ENCODE measurements at regions not wholly inside any gene's neighbourhood (a gene's known extent, or its start where the extent isn't known, plus 50 kb on each side); places are given as distances from the start of the nearest gene placed in this dataset.

- TF ChIP-seq GATA1 (IDR thresholded peaks at IDR 0.05; ENCODE audit: low read depth, low read length) (no peak), POLR2A (IDR thresholded peaks at IDR 0.05; ENCODE audit: low read length) (no peak)
- DNase-seq: no peak
These were observed 242.1 kb downstream of the KLF5 start for GRCh38 chr13:73300718-73301425.

DNA sequence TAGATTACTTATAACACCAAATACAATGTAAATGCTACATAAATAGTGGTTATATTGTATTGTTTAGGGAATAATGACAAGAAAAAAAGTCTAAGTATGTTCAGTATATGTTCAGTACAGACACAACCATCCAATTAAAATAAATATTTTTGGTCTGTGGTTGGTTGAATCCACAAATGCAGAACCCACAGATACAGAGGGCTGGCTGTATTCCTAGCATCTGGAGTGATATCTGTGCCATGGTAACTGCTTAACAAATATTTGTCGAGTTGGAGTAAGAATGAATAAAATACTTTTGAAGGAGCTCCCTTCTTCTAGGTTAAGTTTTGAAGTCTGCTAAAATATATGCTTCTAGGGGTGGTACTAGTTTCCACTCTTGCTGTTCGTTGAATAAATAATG, 241.0 kb downstream of the KLF5 start:
- DNase-seq: no peak
- TF ChIP-seq GATA1 (IDR thresholded peaks at IDR 0.05; ENCODE audit: low read depth, low read length): no peak
- no peak for TF ChIP-seq POLR2A (IDR thresholded peaks at IDR 0.05; ENCODE audit: low read length)

DNA sequence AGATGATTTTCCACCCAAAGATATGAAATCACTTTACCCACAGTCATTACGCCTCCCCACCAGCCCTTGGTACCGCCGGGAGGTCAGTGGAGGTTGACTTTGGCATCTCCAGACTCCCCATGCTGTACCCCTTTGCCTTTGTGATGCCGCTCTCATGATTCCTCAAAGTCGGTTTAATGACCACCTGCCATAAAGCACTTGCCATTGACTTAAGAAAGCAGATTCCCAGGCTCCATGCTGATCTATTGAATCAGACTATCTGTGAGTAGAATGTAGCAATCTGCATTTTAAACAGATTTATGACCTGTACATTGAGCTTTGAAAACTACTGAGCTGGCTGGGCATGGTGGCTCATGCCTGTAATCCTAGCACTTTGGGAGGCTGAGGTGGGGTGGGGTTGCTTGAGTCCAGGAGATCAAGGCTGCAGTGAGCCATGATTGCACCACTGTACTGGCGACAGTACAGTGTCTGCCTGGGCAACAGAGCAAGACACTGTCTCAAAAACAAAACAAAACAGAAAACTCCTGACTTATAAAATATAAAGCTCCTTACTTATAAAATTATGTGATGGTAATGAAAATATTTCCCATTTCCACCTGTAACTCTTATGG, 235.2 kb downstream of the KLF5 start:
- DNase-seq: no peak
- no peak for TF ChIP-seq POLR2A (IDR thresholded peaks at IDR 0.05; ENCODE audit: low read length)
- TF ChIP-seq GATA1 (IDR thresholded peaks at IDR 0.05; ENCODE audit: low read depth, low read length): no peak

DNA sequence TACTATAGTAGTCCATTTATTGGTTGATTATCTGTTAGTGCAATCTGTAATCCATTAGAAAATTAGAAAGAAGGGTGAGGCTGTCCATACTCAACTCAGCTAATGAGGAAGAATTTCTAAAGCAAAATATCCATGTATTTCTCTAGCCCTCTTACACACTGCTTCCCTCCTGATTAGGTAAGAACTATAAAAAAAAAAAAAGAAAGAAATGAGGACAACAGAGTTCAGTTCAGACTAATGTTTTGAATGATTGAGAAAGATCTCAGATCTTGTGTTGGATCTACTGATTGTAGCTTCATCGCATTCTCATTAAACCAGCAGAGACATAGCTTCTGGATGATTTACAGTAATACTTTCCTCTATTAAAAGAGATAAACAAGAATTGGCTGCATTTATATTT, 233.3 kb downstream of the KLF5 start:
- TF ChIP-seq GATA1 (IDR thresholded peaks at IDR 0.05; ENCODE audit: low read depth, low read length) (no peak), POLR2A (IDR thresholded peaks at IDR 0.05; ENCODE audit: low read length) (no peak)
- DNase-seq: no peak

GRCh38 chr13:73290844-73291243, 232.0 kb downstream of the KLF5 start:
- DNase-seq: no peak
- no peak for TF ChIP-seq POLR2A (IDR thresholded peaks at IDR 0.05; ENCODE audit: low read length)

DNA sequence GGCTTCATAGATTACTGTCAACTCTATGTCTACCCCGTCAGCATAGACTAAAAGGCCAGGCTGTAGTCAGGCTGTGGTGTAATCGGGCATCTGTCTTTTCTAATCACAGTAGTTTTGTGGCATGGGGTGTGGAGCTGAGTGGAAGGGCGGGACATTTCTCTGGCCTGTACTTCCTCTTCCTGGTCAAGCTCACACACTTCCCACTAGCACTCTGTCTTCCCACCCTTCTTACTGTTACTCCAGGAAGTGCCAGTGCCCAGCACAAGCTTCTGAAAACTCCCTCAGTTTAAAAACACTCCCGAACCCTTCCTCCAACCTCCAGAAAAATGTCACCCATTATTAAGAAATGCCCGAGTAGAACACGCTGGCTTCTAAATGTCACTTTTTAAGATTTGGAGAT, 229.8 kb downstream of the KLF5 start:
- no peak for DNase-seq
- TF ChIP-seq GATA1 (IDR thresholded peaks at IDR 0.05; ENCODE audit: low read depth, low read length) (no peak), POLR2A (IDR thresholded peaks at IDR 0.05; ENCODE audit: low read length) (no peak)

DNA sequence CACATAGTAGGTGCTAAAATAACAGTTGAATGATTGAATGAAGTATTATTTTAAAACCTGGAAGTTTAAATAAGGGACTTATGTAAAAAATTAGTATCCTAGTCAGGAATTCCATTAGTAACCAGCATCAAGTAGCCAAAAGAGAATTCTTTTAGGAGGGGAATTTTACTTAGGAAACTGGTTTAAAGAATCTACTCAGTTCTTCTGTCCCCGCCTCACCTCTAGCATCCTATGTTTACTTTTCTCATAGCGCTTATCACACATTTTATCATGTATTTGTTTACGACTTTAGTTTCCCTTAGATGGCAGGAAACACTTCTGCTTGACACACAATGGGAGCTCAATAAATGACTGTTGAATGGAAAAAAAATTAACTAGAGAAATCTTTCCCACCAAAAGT, 229.0 kb downstream of the KLF5 start:
- no peak for DNase-seq
- TF ChIP-seq GATA1 (IDR thresholded peaks at IDR 0.05; ENCODE audit: low read depth, low read length): no peak
- no peak for TF ChIP-seq POLR2A (IDR thresholded peaks at IDR 0.05; ENCODE audit: low read length)

- no peak for TF ChIP-seq POLR2A (IDR thresholded peaks at IDR 0.05; ENCODE audit: low read length)
- TF ChIP-seq GATA1 (IDR thresholded peaks at IDR 0.05; ENCODE audit: low read depth, low read length): no peak
- no peak for DNase-seq
These were observed 228.3 kb downstream of the KLF5 start for GRCh38 chr13:73286942-73287620.

DNA sequence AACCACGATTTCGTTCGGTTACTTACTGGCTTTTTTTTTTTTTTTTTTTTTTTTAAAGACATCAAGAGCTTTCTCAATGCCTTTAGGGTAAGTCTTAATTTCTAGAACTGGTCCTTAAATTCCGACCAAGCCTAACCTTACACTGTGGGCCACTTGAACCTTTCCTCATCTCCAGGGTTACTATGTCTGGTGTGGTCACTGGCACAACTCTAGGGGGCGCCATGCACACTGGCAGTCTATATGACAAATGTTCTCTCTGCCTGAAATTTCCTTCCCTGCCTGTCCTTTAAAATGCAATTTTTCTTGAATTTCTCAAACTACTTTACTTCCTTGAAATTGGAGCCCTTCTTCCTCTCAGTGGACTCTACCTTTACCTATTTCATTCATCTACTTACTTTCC, 227.4 kb downstream of the KLF5 start:
- no peak for DNase-seq
- TF ChIP-seq GATA1 (IDR thresholded peaks at IDR 0.05; ENCODE audit: low read depth, low read length) (no peak), POLR2A (IDR thresholded peaks at IDR 0.05; ENCODE audit: low read length) (no peak)

DNA sequence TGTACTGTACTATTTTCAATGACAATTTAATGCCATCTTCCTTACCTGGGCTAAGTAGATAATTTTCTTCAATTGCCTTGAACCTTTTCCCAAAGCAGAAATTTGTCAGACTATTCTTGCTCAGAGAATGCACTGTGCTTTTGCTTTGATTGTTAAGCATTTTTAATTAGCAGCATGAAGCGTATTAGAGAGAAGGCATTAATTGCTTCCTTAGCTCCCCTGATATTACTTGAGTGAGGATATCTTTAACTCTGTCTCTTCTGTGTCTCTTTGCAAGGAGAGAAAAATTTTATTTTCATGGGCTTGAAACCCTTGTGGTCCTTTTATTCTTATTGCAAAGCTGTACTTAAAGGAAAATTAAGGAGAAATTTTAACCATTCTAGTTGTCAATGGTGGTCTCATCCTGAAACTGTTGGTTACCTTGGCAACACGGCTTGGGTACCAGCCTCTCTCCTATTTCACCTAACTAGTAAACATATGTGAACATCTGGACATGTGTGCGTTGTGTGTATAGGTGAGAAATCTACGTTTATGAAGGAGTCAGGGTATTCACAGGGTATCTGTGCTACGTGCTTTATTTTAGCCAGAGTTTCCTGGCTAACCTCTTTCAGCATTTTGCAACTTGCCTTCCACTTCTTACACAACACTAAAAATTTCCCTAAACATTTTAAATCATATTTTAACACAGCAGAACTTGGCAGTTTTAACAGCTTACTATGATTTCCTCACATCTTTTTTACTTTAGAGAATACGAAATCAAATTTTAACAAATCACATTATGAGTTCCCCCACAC, 225.5 kb downstream of the KLF5 start:
- DNase-seq: no peak
- TF ChIP-seq GATA1 (IDR thresholded peaks at IDR 0.05; ENCODE audit: low read depth, low read length) (no peak), POLR2A (IDR thresholded peaks at IDR 0.05; ENCODE audit: low read length) (no peak)

DNA sequence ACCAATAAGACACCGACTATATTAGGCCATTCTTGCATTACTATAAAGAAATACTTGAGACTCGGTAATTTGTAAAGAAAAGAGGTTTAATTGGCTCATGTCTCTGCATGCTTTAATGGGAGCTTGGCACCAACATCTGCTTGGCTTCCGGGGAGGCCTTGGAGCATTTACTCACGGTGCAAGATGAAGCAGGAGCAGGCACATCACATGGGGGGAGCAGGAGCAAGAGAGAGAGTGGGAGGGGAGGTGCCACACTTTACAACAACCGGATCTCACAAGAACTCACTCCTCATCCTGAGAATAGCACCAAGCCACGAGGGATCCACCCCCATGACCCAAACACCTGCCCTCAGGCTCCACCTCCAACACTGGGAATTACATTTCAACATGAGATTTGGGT, 224.8 kb downstream of the KLF5 start:
- DNase-seq: no peak
- TF ChIP-seq POLR2A (IDR thresholded peaks at IDR 0.05; ENCODE audit: low read length): no peak
- no peak for TF ChIP-seq GATA1 (IDR thresholded peaks at IDR 0.05; ENCODE audit: low read depth, low read length)

DNA sequence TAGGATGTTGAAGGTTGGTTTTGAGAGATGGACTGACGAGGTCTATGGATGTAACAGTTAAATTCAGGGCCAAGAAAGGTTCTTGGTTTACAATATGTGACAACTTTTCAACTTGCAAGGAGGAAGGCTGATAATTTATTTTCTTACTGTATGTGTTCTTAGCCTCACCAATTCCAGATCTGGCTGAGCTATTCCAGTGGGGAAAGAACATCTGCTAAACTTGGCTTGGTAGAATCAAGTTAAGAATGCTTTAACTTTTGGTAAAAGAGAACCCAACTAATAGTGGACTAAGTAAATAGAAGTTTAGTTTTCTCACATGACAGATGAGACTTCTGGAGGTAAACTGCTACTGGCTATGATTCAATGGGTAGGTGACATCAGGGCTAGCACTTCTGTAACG, 222.9 kb downstream of the KLF5 start:
- no peak for TF ChIP-seq GATA1 (IDR thresholded peaks at IDR 0.05; ENCODE audit: low read depth, low read length)
- no peak for TF ChIP-seq POLR2A (IDR thresholded peaks at IDR 0.05; ENCODE audit: low read length)
- DNase-seq: no peak

- TF ChIP-seq GATA1 (IDR thresholded peaks at IDR 0.05; ENCODE audit: low read depth, low read length) (no peak), POLR2A (IDR thresholded peaks at IDR 0.05; ENCODE audit: low read length) (no peak)
- DNase-seq: no peak
These were observed 219.4 kb downstream of the KLF5 start for GRCh38 chr13:73278186-73278585.

DNA sequence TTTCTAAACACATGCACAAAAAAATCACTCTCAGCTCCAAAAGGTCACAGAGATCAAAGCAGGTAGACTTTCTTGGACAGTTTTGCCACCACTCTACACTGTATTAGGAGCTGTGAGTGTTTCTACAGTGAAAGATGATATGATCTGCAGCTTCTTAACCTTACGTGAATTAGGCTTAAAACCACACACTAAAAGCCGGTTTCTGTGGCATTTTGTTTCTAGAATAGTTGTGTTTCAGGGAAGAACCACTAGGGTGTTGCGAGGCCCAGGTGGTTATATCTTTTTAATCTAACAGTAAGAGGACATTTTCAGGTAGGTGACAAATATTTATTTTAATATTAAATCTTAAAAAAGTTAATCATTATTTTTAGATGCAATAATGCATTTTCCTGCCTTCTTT, 216.4 kb downstream of the KLF5 start:
- TF ChIP-seq POLR2A (IDR thresholded peaks at IDR 0.05; ENCODE audit: low read length): no peak
- no peak for TF ChIP-seq GATA1 (IDR thresholded peaks at IDR 0.05; ENCODE audit: low read depth, low read length)
- no peak for DNase-seq
